ENCODE measurements at regions not wholly inside any gene's neighbourhood (a gene's known extent, or its start where the extent isn't known, plus 50 kb on each side); places are given as distances from the start of the nearest gene placed in this dataset.

DNA sequence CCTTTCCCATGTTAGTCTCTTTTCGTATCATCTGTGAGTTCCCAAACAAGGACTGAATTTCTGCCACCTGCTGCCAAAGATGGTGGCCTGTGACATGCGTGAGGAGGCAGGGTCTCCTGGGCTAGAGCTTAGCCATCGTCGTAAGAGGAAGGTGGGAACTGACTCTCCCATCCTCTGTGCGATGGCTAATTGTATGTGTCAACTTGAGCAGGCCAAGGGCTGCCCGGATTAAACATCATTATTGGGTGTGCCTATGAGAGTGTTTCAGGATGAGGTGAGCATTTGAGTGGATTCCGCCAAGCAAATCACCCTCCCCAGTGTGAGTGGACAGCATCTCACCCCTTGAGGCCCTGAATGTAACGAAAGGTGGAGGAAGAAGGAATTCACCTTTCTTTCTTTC, 220.7 kb upstream of the DIO3 start:
- intact Hi-C loops (cut with DNase I; ENCODE audit: low total_unique reads): no loop called here
- TF ChIP-seq, protein P1, sequence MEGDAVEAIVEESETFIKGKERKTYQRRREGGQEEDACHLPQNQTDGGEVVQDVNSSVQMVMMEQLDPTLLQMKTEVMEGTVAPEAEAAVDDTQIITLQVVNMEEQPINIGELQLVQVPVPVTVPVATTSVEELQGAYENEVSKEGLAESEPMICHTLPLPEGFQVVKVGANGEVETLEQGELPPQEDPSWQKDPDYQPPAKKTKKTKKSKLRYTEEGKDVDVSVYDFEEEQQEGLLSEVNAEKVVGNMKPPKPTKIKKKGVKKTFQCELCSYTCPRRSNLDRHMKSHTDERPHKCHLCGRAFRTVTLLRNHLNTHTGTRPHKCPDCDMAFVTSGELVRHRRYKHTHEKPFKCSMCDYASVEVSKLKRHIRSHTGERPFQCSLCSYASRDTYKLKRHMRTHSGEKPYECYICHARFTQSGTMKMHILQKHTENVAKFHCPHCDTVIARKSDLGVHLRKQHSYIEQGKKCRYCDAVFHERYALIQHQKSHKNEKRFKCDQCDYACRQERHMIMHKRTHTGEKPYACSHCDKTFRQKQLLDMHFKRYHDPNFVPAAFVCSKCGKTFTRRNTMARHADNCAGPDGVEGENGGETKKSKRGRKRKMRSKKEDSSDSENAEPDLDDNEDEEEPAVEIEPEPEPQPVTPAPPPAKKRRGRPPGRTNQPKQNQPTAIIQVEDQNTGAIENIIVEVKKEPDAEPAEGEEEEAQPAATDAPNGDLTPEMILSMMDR (IDR thresholded peaks at IDR 0.05): no peak
- no peak for DNase-seq

DNA sequence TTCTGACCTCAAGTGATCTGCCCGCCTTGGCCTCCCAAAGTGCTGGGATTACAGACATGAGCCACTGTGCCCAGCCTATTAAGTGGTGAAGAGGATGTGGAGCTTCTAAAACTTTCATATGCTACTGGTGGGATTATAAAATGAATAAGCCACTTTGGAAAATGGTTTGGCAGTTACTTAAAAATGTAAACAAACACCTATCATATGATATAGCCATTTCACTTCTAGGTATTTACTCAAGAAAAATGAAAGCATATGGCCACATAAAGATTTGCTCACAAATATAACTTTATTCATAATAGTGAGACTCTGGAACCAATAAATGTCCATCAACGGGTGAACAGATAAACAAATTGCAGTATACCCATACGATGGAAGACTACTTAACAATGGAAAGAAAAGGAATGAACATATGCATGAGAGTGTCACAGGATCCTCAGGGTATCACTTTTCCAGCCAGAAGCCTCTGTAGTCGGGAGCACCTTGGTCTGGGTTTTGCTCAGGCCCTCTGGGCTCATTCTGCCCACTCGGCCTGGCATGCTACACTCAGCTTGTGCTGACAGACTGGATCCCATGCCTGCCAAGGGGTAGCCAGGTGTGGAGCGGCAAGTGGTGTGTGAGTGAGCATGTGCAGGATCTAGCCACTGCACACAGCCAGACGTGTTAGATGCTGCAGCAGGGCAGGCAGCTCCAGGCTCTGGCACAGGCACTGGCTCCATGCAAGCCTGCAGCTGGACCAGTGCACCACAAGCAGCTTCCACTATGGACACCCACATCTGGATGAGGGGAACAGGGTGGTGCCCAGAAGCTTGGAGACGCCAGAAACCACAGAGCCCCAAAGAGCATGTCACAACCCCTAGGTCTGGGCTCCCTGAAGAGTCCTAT, 213.2 kb upstream of the DIO3 start:
- H3K36me3 ChIP-seq: no peaks in the 10 kb centered on the region
- DNase-seq: peak in 1 of 2 donors; percentile 53
- intact Hi-C loops (cut with DNase I; ENCODE audit: low total_unique reads): no loop called here
- H3K27me3 ChIP-seq: no peaks in the 10 kb centered on the region
- TF ChIP-seq, protein P1 (IDR thresholded peaks at IDR 0.05): no peak
- H3K4me3 ChIP-seq: no peak overlapping the region
- H3K9me3 ChIP-seq: peaks cover 0 to 8% (median 0%) of the 10 kb centered on the region in 3 donors
- no peaks in the 10 kb centered on the region for H3K4me1 ChIP-seq
- no peak overlapping the region for H3K27ac ChIP-seq

More for the DNA sequence above, 220.7 kb upstream of the DIO3 start:
- H3K4me3 ChIP-seq: no peak overlapping the region
- H3K9me3 ChIP-seq: no peaks in the 10 kb centered on the region
- no peaks in the 10 kb centered on the region for H3K36me3 ChIP-seq
- H3K4me1 ChIP-seq: no peaks in the 10 kb centered on the region
- H3K27ac ChIP-seq: no peak overlapping the region
- peaks cover 0 to 8% of the 10 kb centered on the region in 2 donors for H3K27me3 ChIP-seq

DNA sequence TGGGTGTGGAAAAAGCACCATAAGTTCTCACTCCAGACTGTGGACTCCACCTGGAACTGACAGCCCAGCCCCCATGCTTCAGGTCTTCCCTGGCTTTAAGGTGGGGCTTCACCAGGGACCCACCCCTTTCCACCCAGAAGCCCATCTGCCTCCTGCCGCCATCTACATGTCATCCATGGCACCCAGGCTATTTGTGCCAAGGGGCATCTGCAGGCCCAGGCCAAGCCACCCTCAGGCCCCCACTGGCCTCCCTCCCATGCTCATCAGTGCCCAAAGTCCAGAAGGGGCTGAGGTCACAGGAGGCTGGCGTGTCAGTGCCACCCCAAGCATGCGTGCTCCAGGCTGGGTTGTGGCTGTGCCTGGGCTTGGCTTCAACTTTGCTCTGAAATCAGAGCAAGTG, 212.2 kb upstream of the DIO3 start:
- H3K4me3 ChIP-seq: no peak overlapping the region
- TF ChIP-seq, protein P1 (IDR thresholded peaks at IDR 0.05): no peak
- no peaks in the 10 kb centered on the region for H3K36me3 ChIP-seq
- H3K27me3 ChIP-seq: no peaks in the 10 kb centered on the region
- intact Hi-C loops (cut with DNase I; ENCODE audit: low total_unique reads): no loop called here
- no peaks in the 10 kb centered on the region for H3K4me1 ChIP-seq
- peaks cover 0 to 13% (median under 1%) of the 10 kb centered on the region in 3 donors for H3K9me3 ChIP-seq
- no peak overlapping the region for H3K27ac ChIP-seq
- DNase-seq: no peak

DNA sequence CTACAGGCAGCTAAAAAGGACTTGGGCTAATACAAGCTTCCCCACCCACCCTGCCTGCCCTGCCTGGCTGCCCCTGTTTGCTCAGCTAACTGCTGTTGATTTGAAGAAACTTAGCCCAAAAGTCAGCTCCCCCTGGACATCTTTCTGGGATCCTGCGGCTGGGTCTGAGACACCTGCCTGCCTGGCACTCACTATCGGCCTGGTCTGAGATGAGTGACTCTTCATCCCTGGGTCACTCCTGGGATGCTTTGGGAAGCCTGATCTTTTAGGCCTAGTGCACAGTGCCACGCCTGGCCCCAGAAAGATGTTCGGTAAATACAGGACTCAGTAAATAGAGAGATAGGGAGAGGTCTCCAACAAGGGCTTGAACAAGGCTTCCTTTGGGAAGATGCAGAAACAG, 211.3 kb upstream of the DIO3 start:
- intact Hi-C loops (cut with DNase I; ENCODE audit: low total_unique reads): no loop called here
- DNase-seq: no peak
- Histone ChIP-seq H3K27ac (no peak overlapping the region), H3K36me3 (no peaks in the 10 kb centered on the region), H3K9me3 (peaks cover 0 to 21% (median 3%) of the 10 kb centered on the region in 3 donors), H3K4me1 (no peaks in the 10 kb centered on the region), H3K4me3 (no peak overlapping the region), H3K27me3 (no peaks in the 10 kb centered on the region)
- TF ChIP-seq, protein P1 (IDR thresholded peaks at IDR 0.05): no peak

DNA sequence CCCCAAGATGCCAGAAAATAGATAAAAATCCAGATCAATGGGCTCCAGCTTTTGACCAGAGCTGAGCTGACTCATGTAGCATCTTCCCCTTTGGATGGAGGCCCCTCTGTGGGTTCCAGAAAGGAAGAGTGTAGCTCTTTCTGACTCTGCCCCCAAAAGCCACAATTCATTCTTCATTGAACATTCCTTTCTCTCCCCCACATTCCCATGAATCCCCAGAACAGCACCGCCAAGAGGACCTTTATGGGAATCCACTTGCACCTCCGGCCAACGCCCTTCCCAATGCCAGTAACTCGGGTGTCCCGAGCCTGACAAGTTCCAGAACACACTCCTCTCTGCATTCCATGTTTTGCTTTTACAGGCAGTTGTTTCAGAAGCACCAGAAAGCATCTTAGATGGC, 210.6 kb upstream of the DIO3 start:
- no peaks in the 10 kb centered on the region for H3K4me1 ChIP-seq
- intact Hi-C loops (cut with DNase I; ENCODE audit: low total_unique reads): no loop called here
- TF ChIP-seq, protein P1 (IDR thresholded peaks at IDR 0.05): no peak
- no peaks in the 10 kb centered on the region for H3K27me3 ChIP-seq
- H3K4me3 ChIP-seq: no peak overlapping the region
- DNase-seq: peak in 1 of 2 donors; percentile 35
- no peaks in the 10 kb centered on the region for H3K36me3 ChIP-seq
- H3K9me3 ChIP-seq: peaks cover 0 to 21% (median 3%) of the 10 kb centered on the region in 3 donors
- H3K27ac ChIP-seq: no peak overlapping the region

Measured in tibial artery (tissue), 4 donors.